ENCODE measurements at regions not wholly inside any gene's neighbourhood (a gene's known extent, or its start where the extent isn't known, plus 50 kb on each side); places are given as distances from the start of the nearest gene placed in this dataset.

DNA sequence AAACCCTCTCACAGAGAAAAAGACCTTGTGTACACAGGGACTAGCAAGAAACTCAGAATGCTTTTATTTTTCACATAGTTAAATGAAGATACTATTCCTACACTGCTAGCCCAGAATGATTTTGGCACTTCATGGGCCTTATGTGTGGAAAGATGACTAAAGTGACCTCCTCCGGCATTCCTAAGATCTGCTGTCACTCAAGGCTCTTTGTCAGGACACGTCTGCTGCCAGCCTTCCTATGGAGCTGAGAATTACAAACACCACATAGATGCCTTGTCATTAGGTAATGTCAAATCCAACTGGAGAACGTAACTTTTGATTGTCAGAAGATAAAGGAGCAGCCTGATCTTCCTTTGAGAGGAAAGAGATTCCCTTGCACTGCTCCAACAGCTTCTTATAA lies 249.1 kb downstream of the FAT3 start:
- no peaks in the 10 kb centered on the region for H3K4me1 ChIP-seq (ENCODE audit: control insufficient read depth, insufficient read depth, low read length)

DNA sequence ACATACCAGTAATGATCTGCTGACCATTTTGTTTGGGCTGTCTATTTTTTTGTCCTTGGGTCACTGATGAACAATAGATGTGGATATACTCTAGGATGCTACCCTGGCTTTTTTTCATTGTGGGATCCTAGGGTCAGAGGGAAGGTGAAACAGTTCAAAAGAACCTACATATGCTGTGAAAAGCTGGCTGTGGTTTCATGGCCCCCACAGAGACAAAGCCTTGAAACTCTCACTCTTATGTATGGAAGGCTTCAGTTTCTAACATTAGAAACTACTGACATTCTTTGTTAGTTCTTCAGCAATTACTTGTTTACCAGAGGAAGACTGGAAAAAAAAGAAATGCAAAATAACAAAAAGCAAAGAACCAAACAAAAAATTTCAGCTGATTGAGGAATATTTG lies 250.7 kb downstream of the FAT3 start:
- H3K9me3 ChIP-seq (ENCODE audit: control insufficient read depth, insufficient read depth, low read length), result no peaks in the 10 kb centered on the region
- no peak overlapping the region for H3K27ac ChIP-seq (ENCODE audit: low read depth, low read length)
- no peak overlapping the region for H3K9ac ChIP-seq (ENCODE audit: low read depth, low read length)
- no peaks in the 10 kb centered on the region for H3K4me1 ChIP-seq (ENCODE audit: control insufficient read depth, insufficient read depth, low read length)
- H3K27me3 ChIP-seq (ENCODE audit: control insufficient read depth, insufficient read depth, low read length), result no peaks in the 10 kb centered on the region
- no peaks in the 10 kb centered on the region for H3K36me3 ChIP-seq (ENCODE audit: control insufficient read depth, insufficient read depth, low read length)
- H3K4me3 ChIP-seq (ENCODE audit: low read depth, low read length), result no peak overlapping the region

More for the DNA sequence above, 249.1 kb downstream of the FAT3 start:
- Histone ChIP-seq H3K36me3 (ENCODE audit: control insufficient read depth, insufficient read depth, low read length) (no peaks in the 10 kb centered on the region), H3K9ac (ENCODE audit: low read depth, low read length) (no peak overlapping the region), H3K27me3 (ENCODE audit: control insufficient read depth, insufficient read depth, low read length) (no peaks in the 10 kb centered on the region), H3K4me3 (ENCODE audit: low read depth, low read length) (no peak overlapping the region), H3K9me3 (ENCODE audit: control insufficient read depth, insufficient read depth, low read length) (no peaks in the 10 kb centered on the region), H3K27ac (ENCODE audit: low read depth, low read length) (no peak overlapping the region)

DNA sequence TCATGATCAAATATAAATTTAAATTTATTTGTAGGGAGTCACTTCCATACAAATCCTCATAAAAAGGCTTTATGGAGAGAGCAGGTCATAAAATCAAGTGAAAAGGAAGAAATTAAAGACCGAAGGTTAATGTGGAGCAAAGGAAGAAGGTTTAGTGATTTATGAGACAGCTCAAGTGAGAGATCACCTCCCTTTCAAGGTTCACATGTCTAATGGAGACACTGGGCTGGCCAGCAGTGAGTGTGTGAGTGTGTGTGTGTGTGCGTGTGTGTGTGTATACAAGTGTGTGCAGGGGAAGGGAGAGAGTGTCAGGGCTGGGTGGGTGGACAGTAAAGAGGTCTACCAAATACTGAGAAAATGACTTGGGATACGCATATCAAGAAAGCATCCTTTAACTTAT lies 251.2 kb downstream of the FAT3 start:
- Histone ChIP-seq H3K9me3 (ENCODE audit: control insufficient read depth, insufficient read depth, low read length) (no peaks in the 10 kb centered on the region), H3K4me1 (ENCODE audit: control insufficient read depth, insufficient read depth, low read length) (no peaks in the 10 kb centered on the region), H3K36me3 (ENCODE audit: control insufficient read depth, insufficient read depth, low read length) (no peaks in the 10 kb centered on the region), H3K4me3 (ENCODE audit: low read depth, low read length) (no peak overlapping the region), H3K9ac (ENCODE audit: low read depth, low read length) (no peak overlapping the region), H3K27me3 (ENCODE audit: control insufficient read depth, insufficient read depth, low read length) (no peaks in the 10 kb centered on the region), H3K27ac (ENCODE audit: low read depth, low read length) (no peak overlapping the region)

DNA sequence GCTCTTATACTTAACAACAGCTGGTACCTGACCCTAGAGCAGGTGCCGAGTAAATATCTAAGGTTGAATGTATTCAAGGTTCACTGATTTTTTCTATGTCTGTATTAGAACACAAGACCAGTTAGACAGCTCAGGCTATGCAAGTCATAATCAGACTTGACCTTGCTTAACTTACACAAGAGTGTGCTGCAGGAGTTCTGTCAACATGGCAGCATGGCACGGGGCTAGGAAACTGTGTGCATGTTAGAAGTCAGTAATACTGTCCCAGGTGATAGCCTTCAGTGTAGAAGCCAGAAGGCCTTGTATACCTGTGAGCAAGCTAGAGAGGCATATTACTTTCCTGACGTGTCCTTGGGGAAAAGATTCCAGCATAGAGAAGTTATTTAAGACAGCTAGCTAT lies 253.1 kb downstream of the FAT3 start:
- peaks cover 6% of the 10 kb centered on the region for H3K4me1 ChIP-seq (ENCODE audit: control insufficient read depth, insufficient read depth, low read length)
- H3K9ac ChIP-seq (ENCODE audit: low read depth, low read length), result no peak overlapping the region
- no peaks in the 10 kb centered on the region for H3K9me3 ChIP-seq (ENCODE audit: control insufficient read depth, insufficient read depth, low read length)
- H3K36me3 ChIP-seq (ENCODE audit: control insufficient read depth, insufficient read depth, low read length), result no peaks in the 10 kb centered on the region
- no peak overlapping the region for H3K27ac ChIP-seq (ENCODE audit: low read depth, low read length)
- no peaks in the 10 kb centered on the region for H3K27me3 ChIP-seq (ENCODE audit: control insufficient read depth, insufficient read depth, low read length)
- H3K4me3 ChIP-seq (ENCODE audit: low read depth, low read length), result no peak overlapping the region

DNA sequence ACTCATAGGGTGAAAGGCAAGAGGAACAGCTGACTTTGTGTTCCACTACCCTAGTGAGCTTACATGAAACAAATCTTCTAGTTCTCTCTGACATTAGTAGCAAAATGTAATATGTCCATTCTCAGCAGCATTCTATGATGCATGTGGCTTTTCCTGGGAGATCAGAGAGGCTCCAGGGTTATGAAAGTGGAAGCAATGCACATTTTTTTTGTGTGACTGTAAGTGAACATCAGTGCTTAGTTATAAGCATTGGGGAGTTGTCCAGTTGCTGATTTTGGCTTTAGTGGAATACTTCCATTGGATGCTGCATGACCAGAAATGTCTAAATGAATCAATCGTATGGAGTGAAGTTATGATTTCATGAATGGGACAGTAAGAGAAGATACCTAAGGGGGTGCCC lies 255.9 kb downstream of the FAT3 start:
- peaks cover 7% of the 10 kb centered on the region for H3K4me1 ChIP-seq (ENCODE audit: control insufficient read depth, insufficient read depth, low read length)
- H3K27me3 ChIP-seq (ENCODE audit: control insufficient read depth, insufficient read depth, low read length), result no peaks in the 10 kb centered on the region
- H3K9me3 ChIP-seq (ENCODE audit: control insufficient read depth, insufficient read depth, low read length), result no peaks in the 10 kb centered on the region
- H3K36me3 ChIP-seq (ENCODE audit: control insufficient read depth, insufficient read depth, low read length), result no peaks in the 10 kb centered on the region
- H3K27ac ChIP-seq (ENCODE audit: low read depth, low read length), result no peak overlapping the region
- no peak overlapping the region for H3K4me3 ChIP-seq (ENCODE audit: low read depth, low read length)
- H3K9ac ChIP-seq (ENCODE audit: low read depth, low read length), result no peak overlapping the region

DNA sequence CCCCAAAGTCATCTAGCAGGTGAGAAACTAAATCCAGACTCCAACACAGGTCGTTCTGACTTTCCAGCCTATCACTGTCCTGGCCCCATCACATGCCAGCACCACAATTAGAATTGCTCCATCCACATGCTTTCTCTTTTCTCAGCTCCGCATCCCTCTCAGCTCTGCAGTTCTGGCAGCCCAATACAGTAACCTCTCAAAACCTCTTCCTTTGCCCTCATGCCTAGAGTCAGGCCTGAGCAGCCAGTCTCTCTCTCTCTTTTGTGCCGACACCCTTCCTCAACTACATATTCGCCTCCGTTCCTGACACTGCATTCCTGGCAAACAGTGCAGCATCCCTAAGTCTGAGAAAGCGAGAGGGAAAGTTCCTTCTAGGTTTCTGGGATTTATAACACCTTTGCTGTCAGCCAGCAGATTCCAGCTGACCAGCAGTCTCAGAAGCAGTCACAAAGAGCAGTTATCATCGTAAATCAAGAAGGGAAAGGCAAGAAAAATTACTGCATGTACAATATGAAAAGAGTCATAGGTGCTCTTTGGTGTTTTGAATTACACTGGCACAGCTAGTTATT lies 258.0 kb downstream of the FAT3 start:
- H3K4me1 ChIP-seq (ENCODE audit: control insufficient read depth, insufficient read depth, low read length), result peaks cover 16% of the 10 kb centered on the region
- H3K27ac ChIP-seq (ENCODE audit: low read depth, low read length), result no peak overlapping the region
- H3K9ac ChIP-seq (ENCODE audit: low read depth, low read length), result no peak overlapping the region
- no peaks in the 10 kb centered on the region for H3K36me3 ChIP-seq (ENCODE audit: control insufficient read depth, insufficient read depth, low read length)
- H3K9me3 ChIP-seq (ENCODE audit: control insufficient read depth, insufficient read depth, low read length), result no peaks in the 10 kb centered on the region
- no peak overlapping the region for H3K4me3 ChIP-seq (ENCODE audit: low read depth, low read length)
- H3K27me3 ChIP-seq (ENCODE audit: control insufficient read depth, insufficient read depth, low read length), result no peaks in the 10 kb centered on the region

DNA sequence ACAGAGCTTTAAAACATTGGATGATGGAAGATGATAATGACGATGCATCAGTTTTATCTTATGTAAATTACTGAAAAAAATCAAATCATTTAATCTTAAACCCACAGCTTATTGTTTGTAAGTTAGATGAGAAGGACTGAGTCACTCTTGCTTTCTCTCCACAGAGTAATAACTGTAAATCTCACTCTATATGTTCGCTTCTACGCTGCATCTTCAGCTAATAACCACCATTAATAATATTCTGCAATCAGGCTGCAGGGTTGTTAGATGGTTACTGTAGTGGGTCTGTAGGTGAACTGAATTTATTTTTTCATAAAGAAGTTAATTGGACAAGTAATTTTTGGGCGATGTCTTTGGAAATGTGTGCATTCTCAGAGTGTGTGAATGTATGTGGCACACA lies 260.0 kb downstream of the FAT3 start:
- no peak overlapping the region for H3K9ac ChIP-seq (ENCODE audit: low read depth, low read length)
- H3K4me1 ChIP-seq (ENCODE audit: control insufficient read depth, insufficient read depth, low read length), result peaks cover 18% of the 10 kb centered on the region
- H3K4me3 ChIP-seq (ENCODE audit: low read depth, low read length), result no peak overlapping the region
- no peaks in the 10 kb centered on the region for H3K36me3 ChIP-seq (ENCODE audit: control insufficient read depth, insufficient read depth, low read length)
- H3K27ac ChIP-seq (ENCODE audit: low read depth, low read length), result no peak overlapping the region
- no peaks in the 10 kb centered on the region for H3K27me3 ChIP-seq (ENCODE audit: control insufficient read depth, insufficient read depth, low read length)
- H3K9me3 ChIP-seq (ENCODE audit: control insufficient read depth, insufficient read depth, low read length), result no peaks in the 10 kb centered on the region

DNA sequence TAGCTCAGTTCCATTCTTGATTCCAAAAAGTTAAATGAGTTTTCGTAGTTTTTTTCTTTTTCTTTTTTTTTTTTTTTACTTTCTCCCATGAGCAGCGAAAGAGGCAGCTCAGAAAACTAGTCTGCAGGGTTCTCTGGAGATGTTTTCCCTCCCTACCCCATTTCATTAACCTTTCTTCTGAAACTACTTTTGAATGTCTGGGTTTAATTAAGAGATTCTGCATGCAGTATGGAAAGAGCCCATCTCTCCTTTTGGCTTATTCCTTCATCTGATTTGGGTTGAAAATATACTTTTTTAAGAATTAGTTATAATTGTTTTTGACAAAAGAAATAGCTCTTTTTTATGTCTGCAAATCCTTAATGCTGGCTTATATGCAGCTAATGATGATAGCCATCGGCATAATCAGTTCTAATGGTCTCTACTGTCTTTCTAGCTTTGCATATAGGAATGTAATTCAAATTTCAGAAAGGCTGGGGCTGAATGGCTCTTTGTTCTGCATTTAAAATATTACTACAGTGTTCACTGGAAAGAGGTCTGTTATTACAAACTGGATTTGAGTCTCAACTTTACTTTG lies 265.3 kb downstream of the FAT3 start:
- Histone ChIP-seq H3K36me3 (ENCODE audit: control insufficient read depth, insufficient read depth, low read length) (no peaks in the 10 kb centered on the region), H3K27me3 (ENCODE audit: control insufficient read depth, insufficient read depth, low read length) (no peaks in the 10 kb centered on the region), H3K9me3 (ENCODE audit: control insufficient read depth, insufficient read depth, low read length) (no peaks in the 10 kb centered on the region), H3K27ac (ENCODE audit: low read depth, low read length) (no peak overlapping the region), H3K4me3 (ENCODE audit: low read depth, low read length) (no peak overlapping the region), H3K4me1 (ENCODE audit: control insufficient read depth, insufficient read depth, low read length) (peaks cover 23% of the 10 kb centered on the region), H3K9ac (ENCODE audit: low read depth, low read length) (no peak overlapping the region)

DNA sequence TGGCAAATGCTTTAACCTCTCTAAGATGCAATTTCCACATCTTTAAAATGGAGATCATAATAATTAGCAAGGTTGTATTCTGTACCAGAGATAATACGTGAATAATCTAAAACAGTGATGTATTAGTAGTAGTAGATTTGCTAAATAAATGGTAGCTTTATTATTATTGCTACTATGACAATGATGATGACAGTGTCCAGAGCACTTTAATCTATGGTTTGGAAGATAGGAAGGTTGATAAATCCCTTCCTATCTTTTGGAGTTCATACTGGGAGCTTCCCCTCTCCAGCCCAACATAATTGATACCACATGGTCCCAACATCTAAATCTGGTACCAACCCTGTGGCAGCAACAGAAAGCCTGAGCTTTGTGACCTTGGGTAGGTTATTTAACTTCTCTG lies 267.8 kb downstream of the FAT3 start:
- no peaks in the 10 kb centered on the region for H3K27me3 ChIP-seq (ENCODE audit: control insufficient read depth, insufficient read depth, low read length)
- no peak overlapping the region for H3K4me3 ChIP-seq (ENCODE audit: low read depth, low read length)
- no peaks in the 10 kb centered on the region for H3K9me3 ChIP-seq (ENCODE audit: control insufficient read depth, insufficient read depth, low read length)
- H3K27ac ChIP-seq (ENCODE audit: low read depth, low read length), result no peak overlapping the region
- no peaks in the 10 kb centered on the region for H3K36me3 ChIP-seq (ENCODE audit: control insufficient read depth, insufficient read depth, low read length)
- peaks cover 14% of the 10 kb centered on the region; the same call in 1 of the 2 replicates for H3K4me1 ChIP-seq (ENCODE audit: control insufficient read depth, insufficient read depth, low read length)
- H3K9ac ChIP-seq (ENCODE audit: low read depth, low read length), result no peak overlapping the region

DNA sequence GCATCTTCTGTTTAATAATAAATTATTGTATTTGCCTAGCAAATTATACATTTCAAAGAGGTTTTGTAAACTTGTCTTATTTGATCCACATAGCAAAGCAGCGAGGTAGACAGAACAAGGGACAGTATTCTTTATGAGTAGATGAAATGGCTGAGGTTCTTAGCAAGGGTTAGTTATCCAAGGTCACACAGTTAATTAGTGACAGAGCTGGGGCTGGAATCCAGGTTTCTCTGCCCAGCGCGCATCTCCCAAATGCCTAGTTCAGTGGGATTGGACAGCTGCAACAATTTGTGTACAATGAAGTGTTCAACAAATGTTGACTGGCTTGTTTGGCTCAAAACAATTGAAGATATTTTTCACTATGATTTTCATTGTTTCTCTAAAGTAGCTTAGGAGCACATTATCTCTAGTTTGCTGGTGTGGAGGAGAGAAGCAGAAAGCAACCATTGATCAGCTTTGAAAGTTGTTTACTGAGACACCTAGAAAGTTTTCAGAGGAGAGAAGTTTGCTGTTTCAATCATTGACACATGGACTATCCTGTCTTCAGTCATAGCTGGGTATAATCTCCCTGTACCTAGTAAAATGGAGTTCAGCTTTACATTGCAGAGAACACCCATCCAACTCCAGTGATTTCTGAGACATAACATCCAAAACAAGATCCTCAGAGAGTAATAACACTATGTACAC lies 270.6 kb downstream of the FAT3 start:
- no peaks in the 10 kb centered on the region for H3K36me3 ChIP-seq (ENCODE audit: control insufficient read depth, insufficient read depth, low read length)
- no peak overlapping the region for H3K4me3 ChIP-seq (ENCODE audit: low read depth, low read length)
- H3K27me3 ChIP-seq (ENCODE audit: control insufficient read depth, insufficient read depth, low read length), result no peaks in the 10 kb centered on the region
- H3K27ac ChIP-seq (ENCODE audit: low read depth, low read length), result no peak overlapping the region
- peaks cover 9% of the 10 kb centered on the region; the same call in 1 of the 2 replicates for H3K4me1 ChIP-seq (ENCODE audit: control insufficient read depth, insufficient read depth, low read length)
- H3K9me3 ChIP-seq (ENCODE audit: control insufficient read depth, insufficient read depth, low read length), result no peaks in the 10 kb centered on the region
- no peak overlapping the region for H3K9ac ChIP-seq (ENCODE audit: low read depth, low read length)

DNA sequence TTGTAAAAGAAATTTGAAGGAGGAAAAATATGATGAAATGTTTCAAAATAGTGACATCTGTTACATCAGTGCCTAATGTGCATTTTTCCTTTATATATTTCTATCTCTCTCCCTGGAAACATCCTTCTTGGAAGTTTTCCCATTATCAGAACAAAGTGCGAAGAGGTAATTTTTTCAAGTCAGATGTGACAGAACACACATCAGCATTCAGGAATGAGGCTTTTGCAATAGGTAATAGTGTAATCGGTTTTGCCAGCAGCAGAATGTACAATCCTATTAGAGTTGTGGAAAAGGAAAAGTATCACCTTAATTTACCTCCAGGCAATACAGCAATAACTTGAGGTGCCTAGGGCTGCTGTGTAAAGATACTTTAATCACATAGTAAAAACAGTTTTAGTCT lies 275.8 kb downstream of the FAT3 start:
- Histone ChIP-seq H3K4me3 (ENCODE audit: low read depth, low read length) (no peak overlapping the region), H3K9ac (ENCODE audit: low read depth, low read length) (no peak overlapping the region), H3K4me1 (ENCODE audit: control insufficient read depth, insufficient read depth, low read length) (peaks cover 4% of the 10 kb centered on the region; the same call in 1 of the 2 replicates), H3K36me3 (ENCODE audit: control insufficient read depth, insufficient read depth, low read length) (no peaks in the 10 kb centered on the region), H3K27ac (ENCODE audit: low read depth, low read length) (no peak overlapping the region), H3K27me3 (ENCODE audit: control insufficient read depth, insufficient read depth, low read length) (no peaks in the 10 kb centered on the region), H3K9me3 (ENCODE audit: control insufficient read depth, insufficient read depth, low read length) (no peaks in the 10 kb centered on the region)
